ENCODE measurements at regions not wholly inside any gene's neighbourhood (a gene's known extent, or its start where the extent isn't known, plus 50 kb on each side); places are given as distances from the start of the nearest gene placed in this dataset.
"Not testable (repeated sequence)": the region's sequence is repeated elsewhere in the genome, so short reads cannot be mapped to it uniquely, and the experiment has no call there.

DNA sequence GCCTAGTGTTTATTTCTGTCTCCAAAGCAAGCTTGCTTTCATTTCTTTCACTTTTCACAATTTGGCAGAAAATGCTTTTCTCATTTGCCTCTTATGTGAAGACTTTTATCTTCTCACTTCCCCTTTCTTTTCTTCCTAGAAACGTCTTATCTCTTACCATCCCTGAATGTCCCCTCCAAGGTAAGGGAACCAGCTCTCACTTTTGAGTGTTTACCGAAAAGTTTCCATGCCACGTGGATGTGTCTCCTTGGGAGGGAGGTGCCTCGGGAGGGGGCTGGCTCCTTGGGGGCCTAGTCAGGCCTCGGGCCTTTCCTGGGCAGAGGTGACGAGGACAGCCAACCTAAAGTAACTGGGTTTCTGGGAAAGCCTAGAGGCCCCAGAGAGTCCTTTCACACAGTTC lies 127.4 kb downstream of the CD24 start:
- DNase-seq: no peak

DNA sequence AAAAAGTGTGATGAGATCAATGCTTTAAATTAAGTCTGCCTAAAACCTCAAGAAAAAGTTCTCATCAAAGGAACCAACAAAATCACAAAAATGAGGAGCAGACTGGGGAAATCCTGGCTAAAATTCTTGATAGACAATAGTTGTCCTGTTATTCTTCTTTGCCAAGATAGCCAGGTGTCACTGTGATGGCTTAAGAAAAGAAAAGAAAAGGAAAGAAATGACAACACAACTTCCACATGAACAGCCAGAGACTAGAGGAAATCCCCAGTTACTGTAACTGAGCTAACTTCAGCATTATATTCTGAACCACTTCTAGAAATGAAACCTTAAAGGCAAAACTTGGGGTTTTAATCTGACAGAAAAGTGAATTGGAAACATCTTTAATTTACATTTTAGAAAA lies 129.6 kb downstream of the CD24 start:
- DNase-seq: no peak

GRCh38 chr6:106832766-106833510 lies 141.6 kb downstream of the CD24 start:
- no peak for DNase-seq

DNA sequence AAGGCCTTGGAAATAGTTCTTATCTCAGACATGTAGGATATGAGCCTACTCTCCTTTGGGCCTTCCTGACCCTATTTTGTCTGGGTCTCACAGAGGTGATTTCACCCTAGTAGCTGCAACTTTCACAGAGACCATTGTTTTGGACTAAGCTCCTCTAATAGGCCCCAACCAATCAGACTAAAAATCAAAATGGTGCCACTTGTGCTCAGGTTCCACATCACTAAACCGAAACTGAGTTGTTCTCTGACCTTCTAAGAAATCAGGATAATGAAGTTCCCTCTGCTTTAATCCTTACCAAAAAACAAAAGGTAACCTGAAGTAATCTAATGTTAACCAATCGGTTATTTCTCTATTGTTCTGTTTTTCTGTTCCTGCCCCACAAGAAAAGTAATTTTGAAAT lies 143.6 kb downstream of the CD24 start:
- DNase-seq: no peak

DNA sequence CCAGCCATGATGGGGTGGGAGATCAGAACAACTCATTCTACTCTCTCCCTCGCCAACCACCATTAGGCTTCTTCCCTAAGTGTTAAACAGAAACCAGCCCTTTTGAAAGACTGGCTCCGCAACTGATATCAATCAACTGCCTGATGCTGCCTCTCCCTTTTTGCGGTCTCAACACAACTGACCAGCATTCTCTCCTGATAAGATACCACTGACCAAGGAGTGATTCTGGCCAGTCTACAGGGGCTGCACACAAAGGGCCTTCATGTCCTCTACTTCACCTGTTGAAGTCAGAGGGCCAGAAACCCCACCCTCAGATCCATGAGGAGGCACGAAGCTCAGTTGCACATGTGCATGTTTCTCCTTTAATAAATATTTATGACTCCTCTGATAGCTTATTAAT lies 145.1 kb downstream of the CD24 start:
- no peak for DNase-seq

DNA sequence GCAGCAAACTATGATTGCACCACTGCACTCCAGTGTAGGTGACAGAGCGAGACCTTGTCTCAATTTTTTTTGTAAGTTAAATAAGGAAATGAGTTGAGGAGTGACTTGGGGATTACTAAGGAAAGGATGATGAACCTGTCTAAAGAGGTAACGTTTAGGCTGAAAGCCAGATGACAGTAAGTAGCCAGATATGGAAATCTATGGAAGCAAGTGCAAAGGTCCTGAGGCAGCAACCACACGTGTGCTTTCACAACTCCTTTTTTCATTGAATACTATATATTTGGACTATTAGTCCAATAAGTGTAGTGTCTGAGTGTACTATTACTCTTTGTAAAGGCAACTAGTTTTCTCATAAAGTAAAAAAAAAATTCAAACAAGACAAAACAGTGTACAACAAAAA lies 147.4 kb downstream of the CD24 start:
- no peak for DNase-seq

DNA sequence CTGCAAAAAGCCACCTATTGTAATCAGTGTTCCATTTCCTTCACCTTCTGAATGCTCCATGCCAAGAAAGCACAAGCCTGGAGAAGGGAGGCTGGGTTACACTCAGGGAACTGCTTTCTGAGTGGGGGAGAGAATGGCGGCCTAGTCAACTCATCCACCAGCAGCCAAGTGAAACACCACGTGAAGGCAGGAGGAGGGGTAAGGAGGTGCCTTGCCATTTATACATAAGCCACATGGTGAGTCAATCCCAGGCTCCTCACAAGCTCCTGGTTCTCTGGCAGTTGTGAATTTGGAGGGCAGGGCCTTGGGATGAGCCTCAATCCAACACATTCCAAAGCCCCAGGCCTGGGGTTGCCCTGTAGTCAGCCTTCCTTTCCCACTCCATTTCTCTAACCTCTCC lies 149.4 kb downstream of the CD24 start:
- no peak for DNase-seq

DNA sequence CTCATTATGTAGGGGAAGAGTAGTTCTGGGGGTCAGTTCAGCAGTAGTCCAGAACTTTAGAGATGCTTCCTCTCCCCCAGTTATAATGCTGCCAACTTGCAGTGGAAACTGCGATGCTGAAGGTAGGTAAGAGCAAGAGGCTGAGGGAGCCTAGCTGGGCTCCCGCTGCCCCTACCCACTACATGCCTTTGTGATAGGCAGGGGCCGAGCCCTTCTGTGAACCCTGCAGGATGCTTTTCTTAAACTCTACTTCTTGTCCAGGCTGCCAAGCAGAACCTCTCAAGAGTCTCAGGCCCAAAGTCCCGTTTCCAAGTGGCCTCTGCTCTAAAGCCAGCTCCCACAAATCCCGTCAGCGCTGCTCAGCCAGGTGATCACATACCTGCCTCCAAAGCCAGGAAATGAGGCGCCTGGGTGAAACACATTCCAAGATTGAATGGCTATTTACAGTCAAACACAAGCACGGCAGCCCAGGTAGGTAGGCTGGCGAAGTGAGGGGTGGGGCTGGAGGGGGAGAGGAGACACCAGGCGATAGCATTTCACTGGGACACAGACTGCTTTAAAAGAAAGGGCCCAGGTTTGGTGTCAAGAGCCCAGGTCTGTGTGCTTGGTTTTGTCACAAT lies 150.7 kb downstream of the CD24 start:
- DNase-seq: no peak

DNA sequence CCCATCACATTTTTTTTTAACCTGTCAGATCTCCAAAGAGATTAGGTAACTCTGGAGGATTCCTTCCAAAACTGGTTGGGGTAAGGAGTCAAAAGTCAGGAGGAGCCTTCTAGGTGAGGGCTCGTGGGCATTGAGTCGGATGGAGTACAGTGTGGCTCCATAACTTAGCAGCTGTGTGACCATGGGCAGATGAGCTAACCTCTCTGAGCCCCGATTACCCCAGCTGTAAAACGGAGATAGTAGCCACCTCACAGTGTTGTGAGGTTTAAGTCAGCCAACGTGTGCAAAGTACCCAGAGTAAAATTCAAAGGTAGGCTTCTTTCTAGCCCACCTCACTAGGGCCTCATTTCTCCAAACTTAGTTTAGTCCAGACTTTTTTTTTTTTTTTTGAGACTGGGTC lies 151.5 kb downstream of the CD24 start:
- DNase-seq: no peak

DNA sequence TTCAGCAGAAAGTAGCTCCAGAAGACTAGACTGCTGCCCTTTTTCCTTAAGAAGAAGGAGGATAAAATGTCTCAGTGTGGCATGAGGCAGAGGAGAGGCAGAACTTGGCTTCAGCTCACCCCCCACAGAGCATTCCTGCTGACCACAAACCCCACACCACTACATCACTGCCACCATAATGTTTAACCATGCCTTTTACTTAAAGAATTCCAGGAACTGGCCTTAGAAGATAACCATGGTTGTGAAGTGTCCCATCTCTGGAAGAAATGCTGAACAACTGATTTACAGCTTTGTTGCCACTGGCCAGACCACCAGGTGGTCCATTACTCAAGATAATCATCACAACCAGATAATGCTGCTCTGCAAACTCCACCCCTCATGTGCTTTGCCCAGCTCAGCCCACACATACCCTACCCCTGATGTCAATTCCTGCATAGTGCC lies 154.1 kb downstream of the CD24 start:
- no peak for DNase-seq

GRCh38 chr6:106811088-106811686 lies 163.3 kb downstream of the CD24 start:
- no peak for DNase-seq

- no peak for DNase-seq
Measured at GRCh38 chr6:106808758-106809157, 165.8 kb downstream of the CD24 start.

- DNase-seq: no peak
Measured at GRCh38 chr6:106807947-106808611, 166.4 kb downstream of the CD24 start.

GRCh38 chr6:106806253-106806652 lies 168.3 kb downstream of the CD24 start:
- not testable (repeated sequence) for DNase-seq

GRCh38 chr6:106805771-106806170 lies 168.8 kb downstream of the CD24 start:
- DNase-seq: no peak

DNA sequence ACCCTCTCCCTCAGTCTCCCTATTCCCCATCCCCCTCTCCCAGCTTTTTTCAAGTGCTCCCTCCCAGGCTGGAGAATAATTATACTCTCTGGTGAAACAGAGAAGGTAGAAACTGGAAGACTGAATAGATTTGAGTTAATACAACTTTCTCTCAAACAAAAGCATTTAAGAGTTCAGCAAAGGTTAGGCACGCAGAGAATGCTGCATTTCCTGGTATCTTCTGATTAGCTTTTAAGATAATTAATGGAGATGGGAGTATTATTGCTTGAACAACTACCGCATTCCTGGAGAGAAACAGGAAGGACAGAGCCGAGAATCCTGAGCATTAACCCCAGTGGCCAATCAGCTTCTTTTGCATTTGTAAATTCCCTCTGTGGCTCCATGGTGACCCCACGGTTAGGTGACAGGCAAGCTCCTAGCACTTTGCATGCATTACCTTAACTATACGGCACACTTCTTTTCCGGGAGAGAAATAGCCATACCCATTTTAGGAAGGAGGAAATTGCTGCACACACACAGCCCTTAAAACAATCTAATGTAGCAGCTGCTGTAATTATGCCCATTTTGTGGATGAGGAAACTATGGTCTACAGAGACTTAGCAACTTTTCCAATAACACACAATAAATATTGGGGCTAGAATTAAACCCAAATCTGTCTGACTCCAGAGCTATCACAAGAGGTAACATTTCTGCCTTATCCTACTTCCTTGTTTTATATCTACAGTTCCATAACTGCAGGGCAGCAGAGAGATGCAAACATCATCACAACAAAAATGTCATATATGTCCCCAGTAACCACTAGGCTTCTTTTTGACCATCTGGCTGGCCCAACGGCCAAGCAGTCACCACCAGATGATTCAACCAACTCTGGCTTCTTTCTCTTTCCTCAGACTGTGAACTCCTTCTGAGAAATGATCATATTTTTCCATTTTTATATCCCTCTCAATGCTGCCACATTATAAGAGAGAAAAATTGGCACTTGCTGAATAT lies 169.9 kb downstream of the CD24 start:
- DNase-seq: no peak

- DNase-seq: no peak
Measured at GRCh38 chr6:106803188-106803587, 171.3 kb downstream of the CD24 start.

GRCh38 chr6:106802139-106802538 lies 172.4 kb downstream of the CD24 start:
- DNase-seq: no peak

GRCh38 chr6:106801256-106801655 lies 171.9 kb downstream of the QRSL1 start:
- DNase-seq: no peak

DNA sequence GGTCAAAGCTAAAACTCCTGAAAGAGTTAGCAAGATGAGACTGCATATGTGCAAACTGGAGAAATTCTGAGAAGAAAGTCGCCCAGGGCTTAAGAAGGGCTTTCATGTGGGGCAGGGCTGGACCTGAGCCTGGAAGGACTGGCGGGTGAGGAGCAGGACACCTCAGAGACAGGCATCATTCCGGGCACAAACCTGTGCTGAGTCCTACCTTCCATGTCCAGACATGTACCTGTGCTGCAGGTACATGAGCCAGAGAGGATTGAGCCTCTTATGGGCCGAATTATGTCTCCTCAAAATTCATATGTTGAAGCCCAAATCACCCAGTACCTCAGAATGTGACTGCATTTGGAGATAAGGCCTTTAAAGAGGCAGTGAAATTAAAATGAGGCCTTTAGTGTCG lies 171.0 kb downstream of the QRSL1 start:
- no peak for DNase-seq

DNA sequence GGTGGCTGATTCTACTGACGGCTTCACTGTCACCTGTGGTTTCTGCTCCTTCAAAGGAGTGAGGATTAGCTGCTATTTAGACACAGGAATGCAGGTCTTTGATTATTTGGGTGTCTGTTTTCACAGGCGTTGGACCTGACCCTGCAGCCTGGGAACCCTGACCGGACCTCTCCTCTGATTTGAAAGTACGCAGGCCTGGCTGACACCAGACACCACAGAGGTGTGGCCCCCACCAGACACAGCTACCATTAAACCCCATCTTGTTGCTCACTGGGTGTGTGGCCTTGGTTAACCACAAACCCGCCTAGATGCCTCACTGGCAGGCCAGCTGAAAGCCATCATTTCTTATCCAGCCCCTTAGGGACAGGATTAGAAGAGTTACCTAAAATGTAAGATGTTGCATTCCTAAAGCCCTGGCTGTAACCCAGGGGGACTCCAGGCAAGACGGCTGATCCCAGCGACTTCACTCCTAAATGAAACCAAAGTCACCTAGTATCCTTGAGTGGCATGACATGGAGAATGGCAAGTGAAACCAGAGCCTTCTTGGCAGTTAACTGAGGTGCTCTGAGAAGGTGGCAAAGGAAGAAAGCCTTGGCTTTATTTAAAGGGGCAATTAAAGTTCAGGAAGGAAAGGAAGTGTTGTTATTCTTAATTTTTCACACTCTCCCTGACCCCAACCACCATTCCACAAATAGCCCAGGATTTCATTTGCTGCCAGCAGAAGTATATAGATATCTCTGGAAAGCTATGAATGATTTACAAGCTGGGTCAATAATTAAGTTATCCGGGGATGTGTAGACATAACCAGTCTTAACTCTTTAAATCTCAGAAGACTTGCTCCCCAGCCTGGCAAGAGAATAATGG lies 169.9 kb downstream of the QRSL1 start:
- DNase-seq: no peak

GRCh38 chr6:106797186-106797585 lies 167.8 kb downstream of the QRSL1 start:
- no peak for DNase-seq
